HG02973 (cell line): ENCODE measurements at regions not wholly inside any gene's neighbourhood (a gene's known extent, or its start where the extent isn't known, plus 50 kb on each side); places are given as distances from the start of the nearest gene placed in this dataset.
"Not testable (repeated sequence)": the region's sequence is repeated elsewhere in the genome, so short reads cannot be mapped to it uniquely, and the experiment has no call there.

ENCODE experiments used
- ATAC-seq: cut with Tn5 transposase; IDR thresholded peaks from one replicate; pipeline ENCODE4 v1.9.1; 2021; ENCODE audit warnings: moderate library complexity; ENCODE audit not compliant: unreplicated experiment

DNA sequence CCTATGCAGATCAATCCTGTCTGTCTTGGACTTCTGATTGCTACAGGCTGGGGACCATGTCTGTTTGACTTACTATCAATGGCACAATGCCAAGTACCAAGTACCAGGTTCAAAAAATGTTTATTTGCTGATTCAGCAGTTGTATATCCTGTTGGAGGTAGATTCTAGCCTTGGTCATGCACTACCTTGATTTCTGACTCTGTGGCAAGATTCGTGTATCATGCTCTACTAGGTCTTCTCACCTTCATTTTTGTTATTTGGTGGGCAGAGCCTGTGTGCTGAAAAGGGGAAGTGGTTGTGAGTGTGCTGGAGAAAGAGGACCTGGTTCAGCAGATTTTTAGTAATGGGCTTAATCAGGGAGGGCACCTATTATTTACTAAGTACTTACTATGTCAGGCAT lies 192.4 kb upstream of the MYLIP start:
- peak; percentile 89 for ATAC-seq

DNA sequence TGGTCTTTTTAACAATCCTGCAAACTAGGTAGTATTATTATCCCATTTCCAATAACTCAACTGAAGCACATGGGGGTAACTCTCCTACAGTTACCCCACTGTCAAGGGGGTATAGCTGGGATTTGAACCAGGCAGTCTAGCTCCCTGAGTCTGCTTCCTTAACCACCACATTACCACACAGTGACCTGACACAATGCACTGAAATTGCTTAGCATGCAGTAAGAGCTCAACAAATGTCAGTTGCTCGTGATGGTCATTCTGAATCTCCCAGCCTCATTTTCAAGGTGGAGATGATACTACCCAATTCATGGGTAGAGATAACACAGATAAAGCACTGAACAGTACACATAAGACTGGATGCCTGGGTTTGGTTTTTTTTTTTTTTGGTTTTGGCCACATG lies 193.2 kb upstream of the MYLIP start:
- no peak for ATAC-seq

DNA sequence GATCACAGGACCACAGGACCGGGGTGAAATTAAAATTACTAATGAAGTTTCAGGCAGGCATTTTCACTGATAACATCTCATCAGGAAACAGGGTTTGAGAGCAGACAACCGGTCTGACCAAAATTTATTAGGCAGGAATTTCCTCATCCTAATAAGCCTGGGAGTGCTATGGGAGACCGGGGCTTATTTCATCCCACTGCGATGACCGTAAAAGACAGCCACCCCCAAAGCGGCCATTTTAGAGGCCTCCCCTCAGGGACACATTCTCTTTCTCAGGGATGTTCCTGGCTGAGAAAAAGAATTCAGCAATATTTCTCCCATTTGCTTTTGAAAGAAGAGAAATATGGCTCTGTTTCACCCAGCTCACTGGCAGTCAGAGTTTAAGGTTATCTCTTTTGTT lies 197.2 kb upstream of the MYLIP start:
- ATAC-seq = not testable (repeated sequence)

GRCh38 chr6:15930207-15930606 lies 198.7 kb upstream of the MYLIP start:
- ATAC-seq = no peak

DNA sequence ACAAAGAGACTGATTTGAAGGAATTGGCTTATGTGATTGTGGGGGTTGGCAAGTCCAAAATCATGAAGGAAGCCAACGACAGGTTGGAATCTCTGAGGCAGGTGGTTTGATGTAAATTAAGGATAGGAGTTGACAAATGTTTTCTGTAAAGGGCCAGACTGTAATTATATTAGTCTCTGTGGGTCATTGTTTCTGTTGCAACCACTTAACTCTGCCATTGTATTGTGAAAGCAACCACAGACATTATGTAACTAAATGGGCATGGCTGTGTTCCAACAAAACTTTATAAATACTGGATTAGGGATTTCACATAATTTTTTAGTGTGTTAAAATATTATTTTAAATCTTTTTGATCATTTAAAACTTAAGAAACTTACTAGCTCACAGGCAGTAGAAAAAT lies 199.2 kb upstream of the MYLIP start:
- ATAC-seq = no peak

DNA sequence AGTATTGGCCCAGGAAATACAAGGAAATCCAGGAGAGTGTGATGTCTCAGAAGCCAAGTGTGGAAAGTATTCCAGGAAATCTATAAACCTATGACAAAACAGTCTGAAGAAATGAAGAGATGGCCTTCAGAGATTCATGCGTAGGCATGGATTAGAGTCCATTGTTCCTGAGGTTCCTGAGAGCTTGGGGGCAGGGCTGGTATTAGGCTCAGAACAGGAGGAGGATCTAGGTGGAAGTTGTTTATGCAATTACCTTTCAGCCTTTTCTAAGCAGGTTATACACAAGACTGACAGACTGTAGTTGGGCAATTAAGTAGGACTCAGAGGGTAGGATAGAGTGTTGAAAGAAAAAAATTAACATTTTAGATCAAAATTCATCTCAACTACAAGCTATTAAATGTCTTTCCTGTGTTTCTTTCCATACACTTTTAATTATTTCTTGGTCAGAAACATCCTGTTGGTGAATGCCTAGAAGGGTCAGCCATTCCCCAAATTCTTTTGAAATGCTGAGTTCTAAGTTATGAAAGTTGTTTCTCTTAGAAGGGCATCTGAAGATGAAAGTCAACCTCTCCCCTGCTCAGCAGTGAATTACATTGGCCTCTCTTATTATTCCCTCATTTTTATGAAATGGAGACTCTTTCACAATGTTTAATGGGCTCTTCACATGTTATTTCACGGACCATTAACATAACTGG lies 201.2 kb upstream of the MYLIP start:
- ATAC-seq = no peak

- no peak for ATAC-seq
Observed at GRCh38 chr6:15926256-15926655, 202.6 kb upstream of the MYLIP start.

DNA sequence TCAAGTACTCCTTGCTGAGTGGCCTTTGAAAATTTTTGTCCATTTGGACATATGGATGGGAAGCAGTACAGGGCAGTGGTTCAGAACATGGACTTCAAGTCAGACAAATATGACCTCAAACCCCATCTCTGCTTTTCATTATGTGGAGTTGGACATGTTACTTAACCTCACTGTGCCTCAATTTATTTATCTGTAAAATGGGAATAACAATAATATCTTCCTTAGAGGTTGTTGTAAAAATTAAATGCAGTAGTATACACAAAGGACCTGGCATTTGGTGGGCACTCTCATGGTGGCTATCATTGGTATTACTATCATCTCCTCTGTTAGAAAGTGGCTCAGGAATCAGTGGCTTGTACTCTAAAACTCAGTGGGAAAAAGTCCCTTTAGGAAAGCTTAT lies 204.0 kb upstream of the MYLIP start:
- no peak for ATAC-seq

GRCh38 chr6:15922510-15923250 lies 206.2 kb upstream of the MYLIP start:
- ATAC-seq = no peak

DNA sequence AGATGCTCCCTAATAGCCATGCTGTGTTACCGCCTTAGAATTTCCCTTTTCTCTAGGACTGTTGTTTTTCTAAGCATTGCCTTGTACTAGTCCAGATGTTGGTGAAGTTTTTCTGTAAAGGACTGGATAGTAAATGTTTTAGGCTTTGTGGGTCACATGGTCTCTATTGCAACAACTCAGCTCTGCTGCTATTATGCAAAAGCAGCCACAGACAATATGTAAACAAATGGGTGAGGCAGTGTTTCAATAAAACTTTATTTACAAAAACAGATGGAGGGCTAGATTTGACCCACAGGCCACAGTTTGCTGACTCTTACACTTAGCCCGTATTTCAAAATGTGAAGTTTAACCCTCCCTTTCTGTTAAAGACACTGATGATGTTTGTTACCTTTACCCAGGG lies 207.6 kb upstream of the MYLIP start:
- no peak for ATAC-seq

GRCh38 chr6:15916581-15916980 lies 212.3 kb upstream of the MYLIP start:
- ATAC-seq = no peak

- ATAC-seq = no peak
Observed at GRCh38 chr6:15915508-15916178, 213.2 kb upstream of the MYLIP start.

GRCh38 chr6:15914553-15914952 lies 214.3 kb upstream of the MYLIP start:
- ATAC-seq = no peak

DNA sequence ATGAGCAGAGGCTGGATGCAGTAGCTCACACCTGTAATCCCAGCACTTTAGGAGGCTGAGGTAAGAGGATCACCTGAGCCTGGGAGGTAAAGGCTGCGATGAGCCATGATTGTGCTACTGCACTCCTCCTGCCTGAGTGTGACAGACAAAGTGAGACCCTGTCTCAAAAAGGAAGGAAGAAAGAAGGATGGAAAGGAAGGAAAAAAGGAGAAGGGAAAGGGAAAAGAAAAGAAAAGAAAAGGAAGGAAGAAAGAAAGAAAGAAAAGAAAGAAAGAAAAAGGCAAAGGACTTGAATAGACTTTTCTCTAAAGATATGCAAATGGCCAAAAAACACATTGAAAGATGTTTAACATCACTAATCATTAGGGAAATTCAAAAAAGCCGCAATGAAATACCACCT lies 215.3 kb upstream of the MYLIP start:
- no peak for ATAC-seq

- no peak for ATAC-seq
Observed at GRCh38 chr6:15912505-15913400, 216.1 kb upstream of the MYLIP start.

GRCh38 chr6:15911753-15912504 lies 217.0 kb upstream of the MYLIP start:
- ATAC-seq = no peak

- ATAC-seq = no peak
Observed at GRCh38 chr6:15909290-15910070, 219.4 kb upstream of the MYLIP start.

- ATAC-seq = no peak
Observed at GRCh38 chr6:15908871-15909270, 220.0 kb upstream of the MYLIP start.

DNA sequence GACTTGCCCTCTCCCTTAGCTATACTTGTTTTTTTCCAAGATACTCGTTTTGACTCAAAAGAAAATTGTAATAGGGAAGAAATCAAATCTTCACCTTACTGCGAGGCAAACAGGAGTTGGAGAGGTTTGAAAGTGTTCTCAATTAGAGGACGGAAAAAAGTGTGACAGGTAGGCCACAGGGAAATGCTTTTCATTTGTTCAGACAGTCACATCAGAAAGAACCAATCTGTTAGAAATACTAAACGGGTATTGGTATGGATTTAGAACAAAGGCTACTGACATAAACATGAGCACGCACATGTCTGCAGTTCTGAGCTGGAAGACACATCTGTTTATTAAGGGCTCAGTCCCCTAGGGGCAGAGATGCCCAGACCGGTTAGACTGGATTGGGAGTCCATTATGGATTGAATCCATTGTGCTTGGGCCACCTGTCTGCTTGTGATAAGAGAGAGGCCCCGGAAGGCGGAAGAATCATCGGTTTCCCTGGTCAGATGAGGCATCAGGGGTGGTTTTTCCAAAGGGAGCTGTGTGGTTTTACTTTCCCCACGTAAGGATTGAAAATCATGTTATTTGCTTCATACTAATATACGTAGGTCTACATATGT lies 220.9 kb upstream of the MYLIP start:
- no peak for ATAC-seq
